ENCODE measurements at regions not wholly inside any gene's neighbourhood (a gene's known extent, or its start where the extent isn't known, plus 50 kb on each side); places are given as distances from the start of the nearest gene placed in this dataset.
"Not testable (repeated sequence)": the region's sequence is repeated elsewhere in the genome, so short reads cannot be mapped to it uniquely, and the experiment has no call there.

- DNase-seq (ENCODE audit: low spot score), result no peak
Observed at GRCh38 chr6:139711804-139712585, 337.5 kb upstream of the CITED2 start.

- no peak for DNase-seq (ENCODE audit: low spot score)
Observed at GRCh38 chr6:139710556-139710955, 336.1 kb upstream of the CITED2 start.

- DNase-seq (ENCODE audit: low spot score), result no peak
Observed at GRCh38 chr6:139708337-139709199, 334.1 kb upstream of the CITED2 start.

GRCh38 chr6:139706912-139707311 is 332.5 kb upstream of the CITED2 start:
- no peak for DNase-seq (ENCODE audit: low spot score)

GRCh38 chr6:139705284-139705683 is 330.8 kb upstream of the CITED2 start:
- DNase-seq (ENCODE audit: low spot score), result no peak

GRCh38 chr6:139703780-139704179 is 329.3 kb upstream of the CITED2 start:
- no peak for DNase-seq (ENCODE audit: low spot score)

- DNase-seq (ENCODE audit: low spot score), result no peak
Observed at GRCh38 chr6:139702706-139703105, 328.3 kb upstream of the CITED2 start.

GRCh38 chr6:139701695-139702094 is 327.2 kb upstream of the CITED2 start:
- no peak for DNase-seq (ENCODE audit: low spot score)

GRCh38 chr6:139701003-139701402 is 326.6 kb upstream of the CITED2 start:
- no peak for DNase-seq (ENCODE audit: low spot score)

GRCh38 chr6:139699911-139700310 is 325.5 kb upstream of the CITED2 start:
- DNase-seq (ENCODE audit: low spot score), result no peak

- no peak for DNase-seq (ENCODE audit: low spot score)
Observed at GRCh38 chr6:139699335-139699734, 324.9 kb upstream of the CITED2 start.

- no peak for DNase-seq (ENCODE audit: low spot score)
Observed at GRCh38 chr6:139698526-139699176, 324.2 kb upstream of the CITED2 start.

- DNase-seq (ENCODE audit: low spot score), result not testable (repeated sequence)
Observed at GRCh38 chr6:139697856-139698255, 323.4 kb upstream of the CITED2 start.

- not testable (repeated sequence) for DNase-seq (ENCODE audit: low spot score)
Observed at GRCh38 chr6:139696991-139697390, 322.5 kb upstream of the CITED2 start.

- no peak for DNase-seq (ENCODE audit: low spot score)
Observed at GRCh38 chr6:139695361-139695760, 320.9 kb upstream of the CITED2 start.

- no peak for DNase-seq (ENCODE audit: low spot score)
Observed at GRCh38 chr6:139693735-139694134, 319.3 kb upstream of the CITED2 start.

- DNase-seq (ENCODE audit: low spot score), result no peak
Observed at GRCh38 chr6:139690007-139690406, 315.6 kb upstream of the CITED2 start.

- no peak for DNase-seq (ENCODE audit: low spot score)
Observed at GRCh38 chr6:139687055-139687454, 312.6 kb upstream of the CITED2 start.

- no peak for DNase-seq (ENCODE audit: low spot score)
Observed at GRCh38 chr6:139686308-139686707, 311.9 kb upstream of the CITED2 start.

- no peak for DNase-seq (ENCODE audit: low spot score)
Observed at GRCh38 chr6:139685009-139685408, 310.6 kb upstream of the CITED2 start.

- DNase-seq (ENCODE audit: low spot score), result no peak
Observed at GRCh38 chr6:139680819-139681218, 306.4 kb upstream of the CITED2 start.

GRCh38 chr6:139679516-139680179 is 305.2 kb upstream of the CITED2 start:
- DNase-seq (ENCODE audit: low spot score), result no peak

All from hematopoietic multipotent progenitor cell treated with erythropoietin and hydrocortisone succinate and interleukin-3 and kit ligand, for 17 days (in vitro differentiated cells).